A549 (cell line): ENCODE measurements at regions not wholly inside any gene's neighbourhood (a gene's known extent, or its start where the extent isn't known, plus 50 kb on each side); places are given as distances from the start of the nearest gene placed in this dataset.

ENCODE experiments used
- ATAC-seq, 2 experiments: fragments of 200-7000 bp in 1 of 2; fragments of >200 bp in 1 of 2; cut with Nextera tagmentation in 1 of 2; cut with Tn5 transposase in 1 of 2; 3 replicates each; pipeline versions ENCODE4 v1.8.0 to v1.9.1; 2018 to 2020; ENCODE audit warnings: mild to moderate bottlenecking in 1 of 2, moderate library complexity in 1 of 2
- CTCF ChIA-PET: fragments of 300-600 bp; sonication (Branson Sonifier 250); formaldehyde crosslinking; extraction: SDS; loops from one replicate; lab custom pipeline; 2021; ENCODE audit warnings: antibody characterized with exemption, inconsistent platforms; lab: Yijun Ruan, JAX
- POLR2A ChIA-PET: fragments of 350-600 bp; formaldehyde crosslinking; extraction: SDS; loops from one replicate; lab custom pipeline; 2021; ENCODE audit warnings: antibody characterized with exemption, inconsistent platforms; lab: Yijun Ruan, JAX
- DNase-seq, 2 experiments: peaks; one replicate each; pipeline versions ENCODE4 v3.0.0 to v3.0.0-alpha.2; 2011 to 2016; ENCODE audit warnings: low read depth in 1 of 2, low spot score in 1 of 2
- FAIRE-seq: peaks from 2 replicates; lab custom pipeline; 2011; peaks lifted over from hg19 to GRCh38; lab: Jason Lieb, UNC
- H3K27ac ChIP-seq, 2 experiments: fragments of >200 bp; sonication (Bioruptor Twin); formaldehyde crosslinking; 3 replicates each; pipeline ENCODE4 v1.5.1; 2016 to 2017
- H3K4me1 ChIP-seq: fragments of >200 bp; sonication (Bioruptor Twin); formaldehyde crosslinking; 3 replicates; pipeline ENCODE4 v1.6.1; 2016
- H3K4me2 ChIP-seq: fragments of >200 bp; sonication (Bioruptor Twin); formaldehyde crosslinking; 3 replicates; pipeline ENCODE4 v1.6.1; 2016
- H3K4me3 ChIP-seq: fragments of >200 bp; sonication (Bioruptor Twin); formaldehyde crosslinking; 3 replicates; pipeline ENCODE4 v1.5.1; 2016
- H3K9me3 ChIP-seq: fragments of >200 bp; sonication (Bioruptor Twin); formaldehyde crosslinking; 3 replicates; pipeline ENCODE4 v1.6.1; 2016
- BCL3 ChIP-seq: fragments of >200 bp; sonication (Bioruptor Twin); formaldehyde crosslinking; IDR thresholded peaks from 3 replicates; pipeline ENCODE4 v1.6.1; 2016
- CHD2 ChIP-seq: fragments of 150-350 bp; IDR thresholded peaks from 2 replicates; pipeline ENCODE4 v1.6.1; 2014; ENCODE audit warnings: low read length; ENCODE audit not compliant: partially characterized antibody
- E2F6 ChIP-seq: IDR thresholded peaks from 2 replicates; pipeline ENCODE4 v1.6.1; 2012; ENCODE audit warnings: low read depth, borderline replicate concordance
- EHF ChIP-seq: fragments of 250-450 bp; sonication (Bioruptor Pico); IDR thresholded peaks from 2 replicates; pipeline ENCODE4 v1.5.0; 2020; ENCODE audit warnings: mild to moderate bottlenecking
- FOSB ChIP-seq: fragments of 250-450 bp; sonication (Bioruptor Pico); IDR thresholded peaks from 2 replicates; pipeline ENCODE4 v1.5.0; 2020; ENCODE audit warnings: mild to moderate bottlenecking, moderate library complexity
- FOXS1 ChIP-seq: fragments of 250-450 bp; sonication (Bioruptor Pico); IDR thresholded peaks from 2 replicates; pipeline ENCODE4 v1.5.0; 2020; ENCODE audit warnings: mild to moderate bottlenecking, moderate library complexity
- GATA3 ChIP-seq: IDR thresholded peaks from 2 replicates; pipeline ENCODE4 v1.6.1; 2012; ENCODE audit warnings: borderline replicate concordance
- HDAC2 ChIP-seq: fragments of 200-600 bp; sonication (generic); IDR thresholded peaks from 2 replicates; pipeline ENCODE4 v1.6.1; 2016
- HMGXB4 ChIP-seq: fragments of 250-450 bp; sonication (Bioruptor Pico); IDR thresholded peaks from 2 replicates; pipeline ENCODE4 v1.5.0; 2021; ENCODE audit warnings: mild to moderate bottlenecking, moderate library complexity, borderline replicate concordance
- HOXB13 ChIP-seq: fragments of 250-450 bp; sonication (Bioruptor Pico); IDR thresholded peaks from 2 replicates; pipeline ENCODE4 v1.5.0; 2020; ENCODE audit warnings: low read depth, mild to moderate bottlenecking, moderate library complexity
- JUNB ChIP-seq: fragments of >200 bp; sonication (Bioruptor Twin); formaldehyde crosslinking; IDR thresholded peaks from 2 replicates; pipeline ENCODE4 v1.6.1; 2016
- KDM1A ChIP-seq: fragments of 200-600 bp; sonication (generic); IDR thresholded peaks from 2 replicates; pipeline ENCODE4 v1.6.1; 2016; ENCODE audit warnings: low read depth, mild to moderate bottlenecking
- MAFK ChIP-seq: fragments of 450-650 bp; IDR thresholded peaks from 2 replicates; pipeline ENCODE4 v1.6.1; 2014; ENCODE audit not compliant: partially characterized antibody
- MYC ChIP-seq: IDR thresholded peaks from 2 replicates; pipeline ENCODE4 v1.6.1; 2012; ENCODE audit warnings: mild to moderate bottlenecking, inconsistent platforms, low read length, improper control_type of control experiment, borderline replicate concordance
- NR3C1 ChIP-seq: fragments of >200 bp; sonication (Bioruptor Twin); formaldehyde crosslinking; IDR thresholded peaks from 3 replicates; pipeline ENCODE4 v1.6.1; 2017
- PHF8 ChIP-seq: fragments of 200-600 bp; sonication (generic); IDR thresholded peaks from 2 replicates; pipeline ENCODE4 v1.6.1; 2016; ENCODE audit warnings: low read depth, mild to moderate bottlenecking, antibody characterized with exemption, moderate library complexity, borderline replicate concordance
- RARB ChIP-seq: fragments of 250-450 bp; sonication (Bioruptor Pico); IDR thresholded peaks from 2 replicates; pipeline ENCODE4 v1.8.0; 2021; ENCODE audit warnings: mild to moderate bottlenecking, moderate library complexity
- RCOR1 ChIP-seq: fragments of 150-350 bp; IDR thresholded peaks from 2 replicates; pipeline ENCODE4 v1.6.1; 2014; ENCODE audit warnings: antibody characterized with exemption, low read length, low read depth
- RFX5 ChIP-seq: fragments of 450-650 bp; IDR thresholded peaks from 2 replicates; pipeline ENCODE4 v1.7.1; 2014; ENCODE audit warnings: antibody characterized with exemption, mild to moderate bottlenecking, moderate library complexity
- RNF2 ChIP-seq: fragments of 200-600 bp; sonication (generic); IDR thresholded peaks from 2 replicates; pipeline ENCODE4 v1.6.1; 2016; ENCODE audit warnings: low read depth, mild to moderate bottlenecking, antibody characterized with exemption, moderate library complexity, borderline replicate concordance
- SMC3 ChIP-seq: fragments of >200 bp; sonication (Bioruptor Twin); formaldehyde crosslinking; IDR thresholded peaks from 3 replicates; pipeline ENCODE4 v1.6.1; 2018; ENCODE audit warnings: inconsistent platforms
- ZC3H11A ChIP-seq: fragments of 450-650 bp; IDR thresholded peaks from 2 replicates; pipeline ENCODE4 v1.6.1; 2014; ENCODE audit warnings: antibody characterized with exemption, mild to moderate bottlenecking
- ZFP36 ChIP-seq: fragments of 450-650 bp; IDR thresholded peaks from 2 replicates; pipeline ENCODE4 v1.6.1; 2014; ENCODE audit warnings: borderline replicate concordance; ENCODE audit not compliant: partially characterized antibody
- ZNF302 ChIP-seq: fragments of 250-450 bp; sonication (Bioruptor Pico); IDR thresholded peaks from 2 replicates; pipeline ENCODE4 v1.9.0; 2021; ENCODE audit warnings: inconsistent platforms, mild to moderate bottlenecking, moderate library complexity
- WGBS: methylation state at CpG from one replicate; pipeline ENCODE4 v1.1.6; 2017; ENCODE audit errors: missing lambda C conversion rate; 5-methylcytosine and 5-hydroxymethylcytosine counted together

GRCh38 chr7:22061775-22062174, 116.1 kb upstream of the CDCA7L start:
- TF ChIP-seq RCOR1 = no peak
- no peak for TF ChIP-seq FOSB
- TF ChIP-seq GATA3 = no peak
- TF ChIP-seq ZC3H11A = no peak
- no peak for TF ChIP-seq HOXB13 (CRISPR knock-in tag)
- TF ChIP-seq SMC3 = no peak
- no peak for TF ChIP-seq E2F6
- no peak for TF ChIP-seq RNF2
- no peak for TF ChIP-seq ZFP36
- no peak for TF ChIP-seq CHD2
- TF ChIP-seq JUNB = no peak
- TF ChIP-seq HMGXB4 = no peak
- TF ChIP-seq FOXS1 = no peak
- TF ChIP-seq KDM1A = no peak

GRCh38 chr7:22060863-22061262, 115.2 kb upstream of the CDCA7L start:
- ChIA-PET POLR2A (no interaction called here), CTCF (no interaction called here)
- H3K4me1 ChIP-seq = no peaks in the 10 kb centered on the region
- H3K4me3 ChIP-seq = no peak overlapping the region
- no peak for FAIRE-seq
- no peak overlapping the region for H3K4me2 ChIP-seq
- no peaks in the 10 kb centered on the region for H3K9me3 ChIP-seq
- ATAC-seq = no peak
- WGBS = under 1% methylated on average over 3 of the region's 3 CpGs
- DNase-seq = no peak
- no peak overlapping the region for H3K27ac ChIP-seq
- TF ChIP-seq MAFK = peak; percentile 77
- no peak for TF ChIP-seq HDAC2

More at GRCh38 chr7:22061775-22062174, 116.1 kb upstream of the CDCA7L start:
- FAIRE-seq = no peak
- Histone ChIP-seq H3K9me3 (no peaks in the 10 kb centered on the region), H3K4me1 (no peaks in the 10 kb centered on the region), H3K4me2 (no peak overlapping the region), H3K27ac (no peak overlapping the region), H3K4me3 (no peak overlapping the region)
- DNase-seq = no peak
- no peak for ATAC-seq
- POLR2A ChIA-PET = no interaction called here
- CTCF ChIA-PET = interaction anchor here (1.1 kb wide), 2 partner anchors 42 to 793 kb away, joined by 3 to 4 read pairs; no protein-coding TSS in a partner anchor
- 2% methylated on average over 2 of the region's 2 CpGs for WGBS

- H3K9me3 ChIP-seq = no peaks in the 10 kb centered on the region
- WGBS = 0% methylated on average over 1 of the region's 1 CpG
- H3K4me2 ChIP-seq = no peak overlapping the region
- POLR2A ChIA-PET = no interaction called here
- ATAC-seq (no peak), FAIRE-seq (no peak), DNase-seq (no peak)
- CTCF ChIA-PET = no interaction called here
- TF ChIP-seq PHF8 (no peak), BCL3 (no peak), RFX5 (no peak)
- H3K4me3 ChIP-seq = no peak overlapping the region
- H3K27ac ChIP-seq = no peak overlapping the region
- H3K4me1 ChIP-seq = no peaks in the 10 kb centered on the region
These were observed 114.5 kb upstream of the CDCA7L start for GRCh38 chr7:22060197-22060596.

GRCh38 chr7:22055226-22055625, 109.5 kb upstream of the CDCA7L start:
- ATAC-seq (no peak), DNase-seq (no peak), FAIRE-seq (no peak)
- H3K4me1 ChIP-seq = no peaks in the 10 kb centered on the region
- no peak overlapping the region for H3K4me3 ChIP-seq
- TF ChIP-seq NR3C1 (no peak), EHF (CRISPR knock-in tag) (no peak), MYC (no peak), ZNF302 (no peak), FOSB (no peak), RARB (no peak), JUNB (no peak)
- no peak overlapping the region for H3K27ac ChIP-seq
- 24% methylated on average over 6 of the region's 6 CpGs for WGBS
- no peaks in the 10 kb centered on the region for H3K9me3 ChIP-seq
- CTCF ChIA-PET = interaction anchor here (1.0 kb wide), 1 partner anchor 20 kb away, joined by 3 read pairs; no protein-coding TSS in a partner anchor
- H3K4me2 ChIP-seq = no peak overlapping the region
- POLR2A ChIA-PET = no interaction called here
